Putamen (tissue), 1 donor: ENCODE measurements at regions not wholly inside any gene's neighbourhood (a gene's known extent, or its start where the extent isn't known, plus 50 kb on each side); places are given as distances from the start of the nearest gene placed in this dataset.
"Not testable (repeated sequence)": the region's sequence is repeated elsewhere in the genome, so short reads cannot be mapped to it uniquely, and the experiment has no call there.

Source experiments
- DNase-seq: peaks from one replicate; pipeline ENCODE4 v3.0.0-alpha.2; 2016; ENCODE audit warnings: low spot score

DNA sequence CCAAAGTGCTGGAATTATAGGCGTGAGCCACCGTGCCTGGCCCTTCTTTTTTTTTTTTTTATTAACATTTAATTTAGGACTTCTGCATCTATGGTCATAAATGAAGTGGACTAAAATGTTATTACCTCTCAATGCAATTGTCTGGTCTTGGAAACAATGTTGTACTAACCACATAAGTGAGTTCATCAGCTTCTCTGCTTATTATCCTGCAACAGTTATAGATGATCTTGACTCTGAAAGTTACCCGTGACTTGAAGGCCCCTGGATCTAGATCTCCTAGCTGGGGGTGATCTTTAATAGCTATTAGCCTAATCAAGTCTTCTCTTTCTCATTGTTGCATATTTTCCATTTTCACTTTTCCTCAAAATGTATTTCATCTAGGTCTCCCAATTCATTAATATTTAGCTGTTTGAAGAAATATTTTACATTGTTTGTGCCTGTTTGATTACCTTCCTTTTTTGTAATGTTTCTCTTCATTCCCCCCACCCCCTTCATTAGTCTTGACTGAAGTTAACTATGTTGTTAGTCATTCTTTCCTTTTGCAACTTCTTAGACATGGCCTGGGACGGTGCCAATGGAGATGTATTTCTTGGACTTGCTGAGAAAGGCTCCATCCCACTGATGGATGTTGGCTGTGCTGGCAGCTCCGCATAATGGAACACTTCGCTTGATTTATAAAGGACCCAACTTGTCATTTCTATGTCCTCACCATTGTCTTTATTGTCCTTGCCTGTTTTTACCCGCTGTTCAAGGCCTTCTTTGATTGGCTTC is 141.6 kb upstream of the RIOK3 start:
- DNase-seq: no peak

DNA sequence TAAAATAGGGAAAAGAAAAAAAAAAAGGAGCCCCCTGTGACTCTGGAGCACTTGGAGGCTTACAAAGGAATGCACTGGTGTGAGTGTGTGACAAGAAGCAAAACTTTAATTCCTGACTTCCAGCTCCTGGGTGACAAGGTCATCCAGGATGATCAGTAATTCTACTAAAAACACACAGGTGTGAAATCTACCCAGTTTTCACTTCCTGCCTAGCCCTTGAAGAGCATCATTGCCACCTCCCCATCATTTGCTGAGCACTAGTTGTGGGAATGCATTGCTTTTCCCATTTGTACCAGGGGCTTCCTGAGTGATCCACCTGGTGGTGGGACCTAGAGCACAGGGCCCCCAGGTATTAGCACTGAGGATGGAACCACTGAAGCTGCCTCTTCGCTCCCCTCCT is 139.7 kb upstream of the RIOK3 start:
- DNase-seq: no peak

DNA sequence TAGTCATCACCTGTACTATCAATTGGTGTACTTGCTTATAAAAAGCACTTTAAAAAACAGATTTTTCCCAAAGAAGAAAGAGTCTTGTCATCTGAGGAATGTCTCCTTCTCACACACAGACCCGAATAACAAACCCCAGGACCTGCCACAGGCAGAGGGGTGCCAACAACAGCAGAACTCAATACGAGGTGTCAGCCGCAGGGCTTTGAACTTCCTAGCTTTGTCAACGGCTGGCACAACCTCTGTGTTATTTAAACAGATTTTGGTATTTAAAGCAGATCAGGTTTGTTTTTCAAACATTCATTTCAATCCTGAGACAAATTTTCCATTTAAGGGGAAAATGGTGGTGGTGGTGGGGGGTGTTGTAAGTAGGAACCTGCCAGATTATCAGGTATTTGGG is 138.4 kb upstream of the RIOK3 start:
- no peak for DNase-seq

DNA sequence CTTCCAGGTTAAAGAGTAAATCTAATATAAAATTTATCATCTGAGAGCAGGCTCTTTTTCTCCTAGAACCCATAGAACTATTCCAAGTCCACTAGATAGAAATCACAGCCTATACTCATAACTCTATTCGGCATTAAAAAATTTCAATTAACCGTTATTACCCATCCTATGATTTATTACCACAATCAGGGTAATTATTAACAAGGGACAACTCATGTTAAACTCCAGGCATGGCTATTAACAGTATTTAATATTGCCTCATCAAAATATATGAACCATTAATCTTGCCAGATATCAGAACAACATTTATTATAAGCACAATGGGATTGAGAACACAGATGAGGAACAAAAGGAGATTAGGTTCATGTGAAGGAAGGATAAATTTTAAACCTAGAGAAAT is 136.8 kb upstream of the RIOK3 start:
- no peak for DNase-seq

DNA sequence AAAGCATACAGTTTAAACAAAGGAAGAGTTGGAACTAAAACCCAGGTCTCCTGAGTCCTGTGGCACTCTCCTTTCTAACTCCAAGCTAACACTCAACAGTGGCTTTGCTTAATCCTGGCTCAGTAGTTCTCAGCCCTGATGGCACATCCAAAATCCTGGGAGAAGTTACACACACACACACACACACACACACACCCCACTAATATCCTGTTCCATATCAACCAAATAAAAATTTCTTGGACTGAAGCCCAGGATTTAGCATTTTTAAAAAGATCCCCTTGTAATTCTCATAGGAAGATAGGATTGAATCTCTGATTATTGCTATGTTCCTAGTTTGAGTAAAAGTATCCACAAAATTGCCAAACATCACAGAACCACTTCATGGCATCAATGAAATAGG is 136.1 kb upstream of the RIOK3 start:
- no peak for DNase-seq

DNA sequence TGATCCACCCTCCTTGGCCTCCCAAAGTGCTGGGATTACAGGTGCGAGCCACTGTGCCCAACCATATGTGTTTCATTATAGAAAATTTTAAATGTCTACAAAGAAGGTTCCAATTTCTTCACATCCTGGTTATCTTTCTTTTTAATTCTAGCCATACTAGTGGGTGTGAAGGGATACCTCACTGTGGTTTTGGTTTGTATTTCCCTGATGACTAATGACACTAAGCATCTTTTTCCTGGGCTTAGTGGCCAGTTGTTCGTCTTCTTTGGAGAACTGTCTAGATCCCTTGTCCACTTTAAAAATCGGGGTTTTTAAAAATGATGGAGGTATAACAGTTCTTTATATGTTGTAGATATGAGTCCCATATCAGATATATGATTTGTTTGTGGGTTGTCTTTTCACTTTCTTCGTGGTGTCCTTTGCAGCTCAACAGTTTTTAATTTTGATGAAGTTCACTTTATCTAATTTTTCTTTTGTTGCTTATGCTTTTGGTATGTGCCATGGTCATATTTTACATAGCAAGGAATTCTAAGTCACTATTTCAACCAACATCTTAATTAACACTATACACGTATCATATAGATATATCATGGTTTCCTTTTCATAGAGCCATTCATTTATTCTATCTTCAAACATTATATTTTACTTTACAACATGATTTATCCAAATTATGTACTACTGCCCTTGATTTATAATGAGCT is 135.0 kb upstream of the RIOK3 start:
- no peak for DNase-seq

DNA sequence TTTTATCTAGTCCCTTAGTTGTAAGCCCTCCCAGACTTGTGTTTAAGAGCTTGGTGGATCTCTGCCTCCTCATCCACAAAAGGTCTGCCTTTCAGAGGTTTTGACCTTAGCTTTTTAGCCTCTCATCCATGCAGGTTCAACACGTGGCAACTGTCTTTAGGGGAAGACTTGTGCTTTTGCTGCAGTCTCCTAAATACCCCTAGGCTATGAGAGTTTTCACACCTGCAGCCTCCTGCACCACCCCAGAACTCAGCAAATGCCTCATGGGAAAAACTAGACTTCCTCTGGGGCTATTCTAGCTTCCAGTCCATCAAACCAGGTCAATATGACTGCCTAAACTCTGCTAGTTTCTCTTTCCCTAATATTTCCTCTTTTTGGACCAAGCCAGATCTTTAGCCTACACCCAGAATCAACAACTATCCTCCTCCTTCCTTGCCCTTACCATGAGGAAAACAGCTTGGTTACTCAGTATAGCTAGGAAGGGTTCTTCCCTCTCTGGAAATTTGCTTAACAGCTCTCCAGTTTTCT is 132.3 kb upstream of the RIOK3 start:
- no peak for DNase-seq

DNA sequence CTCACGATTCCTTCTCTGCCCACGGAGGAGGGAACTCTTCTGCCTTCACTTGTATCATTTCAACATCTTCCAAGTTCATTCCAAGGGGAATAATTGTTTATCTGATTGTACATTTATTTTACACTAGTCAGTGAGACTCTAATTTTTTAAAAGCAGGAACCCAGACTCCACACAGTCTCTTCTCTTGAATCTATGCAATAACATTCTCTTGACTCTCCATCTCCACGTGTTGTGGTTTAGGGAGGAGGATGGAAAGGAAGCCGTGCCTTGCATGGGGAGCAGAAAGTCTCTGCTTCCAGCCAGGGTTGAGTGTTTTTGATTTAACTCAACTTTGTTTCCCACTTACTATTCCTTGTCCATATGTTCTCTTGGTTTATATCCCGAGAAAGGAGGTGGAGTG is 131.1 kb upstream of the RIOK3 start:
- DNase-seq: no peak

DNA sequence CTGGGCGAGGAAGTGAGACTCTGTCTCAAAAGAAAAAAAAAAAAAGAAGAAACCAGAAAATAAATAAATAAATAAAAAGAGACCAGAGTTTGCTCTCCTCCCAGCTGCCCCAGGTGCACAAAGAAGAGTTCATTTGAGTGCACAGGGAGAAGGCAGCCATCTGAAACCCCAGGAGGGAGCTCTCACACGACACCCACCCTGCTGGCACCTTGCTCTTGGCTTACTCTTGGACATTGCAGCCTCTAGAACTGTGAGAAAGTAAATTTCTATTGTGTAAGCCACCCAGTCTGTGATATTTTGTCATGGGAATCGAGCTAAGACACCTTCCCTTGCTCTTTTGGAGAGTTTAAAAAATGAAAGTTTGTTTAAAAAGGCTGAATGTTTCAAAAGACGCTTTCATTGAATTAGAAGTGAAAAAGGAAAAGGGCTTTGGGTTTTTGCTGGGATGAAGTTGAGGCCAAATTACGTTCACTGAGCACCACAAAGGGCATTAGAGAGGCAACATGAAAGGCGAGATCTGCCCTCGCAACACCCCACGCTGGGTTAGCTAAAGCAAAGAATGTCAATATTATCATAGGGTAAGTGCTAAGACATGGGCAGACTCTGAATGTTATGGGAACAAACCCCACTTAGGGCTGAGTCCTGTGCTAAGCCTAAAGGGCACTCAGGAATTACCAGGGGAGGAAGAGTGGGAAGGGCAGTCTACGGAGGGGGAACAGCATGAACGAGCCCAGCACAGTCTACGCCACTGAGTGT is 128.9 kb upstream of the RIOK3 start:
- no peak for DNase-seq

DNA sequence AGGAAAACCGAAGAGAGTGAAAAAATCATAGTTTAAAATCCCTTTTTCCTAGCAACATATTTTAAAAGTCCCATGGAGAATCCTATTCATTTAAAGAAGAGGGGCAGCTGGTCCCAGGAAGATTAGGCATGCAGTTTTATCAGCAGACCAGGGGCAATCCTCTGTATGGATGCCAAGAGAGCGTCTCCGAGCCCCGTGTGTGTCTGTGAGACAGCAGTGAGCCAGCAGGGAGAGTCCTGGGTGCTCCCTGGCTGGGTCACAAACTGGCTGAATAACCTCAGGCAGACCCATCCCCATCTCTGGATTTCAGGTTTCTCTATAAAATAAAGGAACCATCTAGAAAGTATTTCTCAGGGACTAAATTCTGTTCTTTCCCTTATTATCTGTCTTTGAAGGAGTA is 128.2 kb upstream of the RIOK3 start:
- DNase-seq: no peak

DNA sequence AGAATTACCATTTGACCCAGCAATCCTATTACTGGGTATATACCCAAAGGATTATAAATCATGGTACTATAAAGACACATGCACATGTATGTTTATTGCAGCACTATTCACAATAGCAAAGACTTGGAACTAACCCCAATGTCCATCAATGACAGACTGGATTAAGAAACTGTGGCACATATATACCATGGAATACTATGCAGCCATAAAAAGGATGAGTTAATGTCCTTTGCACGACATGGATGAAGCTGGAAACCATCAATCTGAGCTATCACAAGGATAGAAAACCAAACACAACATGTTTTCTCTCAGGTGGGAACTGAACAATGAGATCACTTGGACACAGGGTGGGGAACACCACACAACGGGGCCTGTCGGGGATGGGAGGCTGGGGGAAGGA is 123.4 kb upstream of the RIOK3 start:
- not testable (repeated sequence) for DNase-seq

DNA sequence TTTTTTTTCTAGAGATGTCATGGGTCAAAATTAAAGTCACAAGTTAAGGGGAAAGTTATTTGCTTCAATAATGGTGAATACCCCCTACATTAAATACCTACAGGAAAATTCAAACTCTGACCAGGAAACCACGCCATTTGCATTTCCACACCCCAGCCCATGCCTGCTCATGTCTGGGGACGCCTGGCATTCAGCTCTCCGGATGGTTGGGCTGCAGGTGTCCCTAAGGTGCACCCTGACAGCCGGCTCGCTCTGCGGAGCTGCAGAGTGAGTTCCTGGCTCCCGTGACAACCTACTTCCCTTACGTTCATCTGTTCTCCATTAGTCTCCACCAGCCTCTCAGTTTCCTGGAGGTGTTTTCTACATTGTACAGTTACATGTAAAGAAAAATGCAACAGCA is 122.7 kb upstream of the RIOK3 start:
- DNase-seq: no peak

DNA sequence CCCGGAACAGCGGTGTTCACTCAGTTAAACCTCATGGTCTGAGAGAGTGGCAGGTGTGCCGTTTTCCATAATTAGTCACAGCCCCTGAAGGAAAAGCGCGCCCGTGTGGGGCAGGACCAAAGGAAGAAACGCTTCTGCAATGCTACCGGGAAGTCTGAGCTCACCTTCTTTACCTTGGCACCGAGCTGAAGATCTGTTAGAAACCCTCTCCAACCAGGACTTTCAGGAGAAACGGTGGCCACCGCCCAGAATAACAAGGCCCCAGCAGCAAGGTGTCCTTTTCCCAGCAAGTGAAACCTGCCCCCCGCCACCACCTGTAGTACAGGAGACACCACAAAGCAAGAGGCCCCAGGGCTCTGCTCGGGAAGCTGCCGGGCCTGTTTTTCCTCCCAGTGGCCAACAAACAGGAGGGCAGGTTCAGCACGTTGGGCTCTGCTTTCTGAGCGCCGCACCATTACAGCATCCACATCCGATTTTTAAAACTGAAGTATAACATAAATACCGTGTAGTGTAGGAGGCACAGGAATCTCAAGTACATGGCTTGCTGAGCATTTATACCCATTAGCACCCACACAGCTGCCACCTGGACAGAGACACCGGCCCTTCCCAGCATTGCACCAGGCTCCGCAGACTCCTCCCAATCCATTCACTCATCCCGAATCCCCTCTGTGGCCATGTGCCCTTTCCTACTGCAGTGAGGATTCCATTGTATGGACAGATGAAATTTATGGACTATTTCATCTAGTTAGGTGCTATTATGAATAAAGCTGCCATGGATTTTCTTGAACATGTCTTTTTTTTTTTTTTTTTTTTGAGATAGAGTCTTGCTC is 121.8 kb upstream of the RIOK3 start:
- DNase-seq: no peak

DNA sequence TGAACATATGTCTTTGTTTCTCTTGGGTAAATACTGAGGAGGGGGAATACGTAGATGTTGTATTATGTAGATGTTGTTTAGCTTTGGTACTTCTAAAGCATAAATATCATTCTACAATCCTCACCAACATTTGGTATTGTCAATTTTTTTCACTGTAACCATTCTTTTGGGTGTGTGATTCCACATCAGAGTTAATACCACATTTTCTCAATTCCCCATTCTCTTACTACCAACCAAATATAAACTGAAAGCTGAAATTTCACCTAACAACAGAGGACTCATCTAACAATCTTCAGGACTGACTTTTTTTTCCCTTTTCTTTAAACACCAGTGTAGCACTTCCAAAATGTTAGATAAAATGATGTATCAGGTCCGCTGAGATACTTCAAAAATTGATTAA is 120.7 kb upstream of the RIOK3 start:
- no peak for DNase-seq

DNA sequence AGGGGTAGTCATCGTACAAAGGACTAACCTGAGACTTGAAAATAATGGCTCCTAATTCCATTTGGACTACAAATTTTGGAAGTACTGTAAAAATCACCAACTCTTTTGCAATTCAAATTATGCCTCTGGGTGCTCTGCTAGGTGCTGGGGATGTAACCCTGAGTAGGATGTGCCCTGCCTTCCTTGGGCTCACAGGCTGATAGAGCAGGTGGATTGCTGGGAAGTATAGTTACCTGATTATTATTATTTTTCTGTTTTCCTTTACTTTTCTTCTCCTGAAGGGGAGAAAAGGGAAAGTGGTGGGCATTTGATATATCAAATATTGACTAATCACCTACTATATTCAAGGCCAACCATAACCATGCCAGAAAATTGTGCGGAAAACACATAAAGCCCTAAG is 119.3 kb upstream of the RIOK3 start:
- no peak for DNase-seq

DNA sequence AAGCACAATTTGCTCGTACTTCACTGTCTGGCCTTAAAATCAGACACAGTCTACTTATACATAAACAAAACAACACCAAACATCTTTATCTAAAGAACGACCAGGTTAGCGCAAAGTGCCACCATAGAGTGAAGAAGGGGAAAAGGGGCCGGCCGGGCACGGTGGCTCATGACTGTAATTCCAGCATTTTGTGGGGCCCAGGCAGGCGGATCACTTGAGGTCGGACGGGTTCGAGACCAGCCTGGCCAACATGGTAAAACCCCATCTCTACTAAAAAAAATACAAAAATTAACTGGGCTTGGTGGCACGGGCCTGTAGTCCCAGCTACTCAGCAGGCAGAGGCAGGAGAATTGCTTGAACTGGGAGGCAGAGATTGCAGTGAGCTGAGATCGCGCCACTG is 118.5 kb upstream of the RIOK3 start:
- no peak for DNase-seq

DNA sequence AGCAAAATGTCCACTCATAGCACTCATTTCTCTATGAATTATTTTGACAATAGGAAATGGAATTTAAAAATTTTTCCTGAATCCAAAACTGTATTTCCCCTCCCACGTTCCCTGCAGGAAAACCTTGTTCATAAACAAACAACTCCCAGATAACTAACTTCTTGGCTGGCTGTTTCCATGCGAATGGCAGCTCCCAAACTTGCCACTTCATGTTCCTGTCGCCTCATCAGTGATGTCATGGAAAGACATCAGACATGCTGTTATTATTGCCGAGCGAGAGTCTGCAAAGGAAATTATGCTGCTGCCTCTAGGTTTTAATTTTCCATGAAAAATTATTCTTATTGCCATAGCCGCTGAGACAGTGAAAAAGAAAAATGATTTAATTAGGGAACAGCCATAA is 117.0 kb upstream of the RIOK3 start:
- no peak for DNase-seq

DNA sequence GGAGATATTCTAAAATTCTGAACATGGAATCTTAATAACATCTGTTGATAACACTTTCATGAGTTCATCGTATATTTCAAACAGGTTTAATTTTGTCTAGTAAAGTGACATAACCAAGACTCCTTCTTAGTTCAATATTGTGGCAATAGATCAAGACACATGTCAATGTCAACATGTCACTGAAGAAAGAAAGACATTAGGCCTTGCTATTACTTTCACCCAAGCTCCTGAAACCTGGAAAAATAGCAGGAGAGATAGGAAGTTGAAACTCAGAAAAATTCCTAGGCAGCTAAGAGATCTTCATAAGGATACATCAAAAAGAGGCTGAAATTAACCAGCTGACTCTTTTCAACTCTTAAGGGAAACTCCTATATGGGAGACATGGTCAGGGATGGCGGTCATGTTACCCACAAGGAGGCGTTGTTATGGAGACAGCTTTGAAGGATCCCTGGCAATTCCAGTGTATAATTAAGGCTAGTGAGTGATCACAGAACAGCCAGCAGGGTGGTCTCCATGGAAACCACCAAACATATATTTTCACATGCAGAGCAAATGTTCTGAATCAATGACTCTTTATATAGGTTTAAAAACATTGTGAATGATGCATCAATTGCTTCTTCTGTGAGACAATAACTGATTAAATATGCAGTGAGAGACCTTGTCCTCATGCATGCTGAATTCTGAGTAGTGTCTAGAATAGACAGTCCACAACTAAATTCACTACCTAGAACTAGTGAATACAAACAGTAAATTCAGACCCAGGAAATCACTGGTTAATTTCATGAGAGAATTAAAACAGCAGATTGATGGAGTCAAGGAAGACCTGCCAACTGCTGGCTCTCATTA is 115.3 kb upstream of the RIOK3 start:
- no peak for DNase-seq

DNA sequence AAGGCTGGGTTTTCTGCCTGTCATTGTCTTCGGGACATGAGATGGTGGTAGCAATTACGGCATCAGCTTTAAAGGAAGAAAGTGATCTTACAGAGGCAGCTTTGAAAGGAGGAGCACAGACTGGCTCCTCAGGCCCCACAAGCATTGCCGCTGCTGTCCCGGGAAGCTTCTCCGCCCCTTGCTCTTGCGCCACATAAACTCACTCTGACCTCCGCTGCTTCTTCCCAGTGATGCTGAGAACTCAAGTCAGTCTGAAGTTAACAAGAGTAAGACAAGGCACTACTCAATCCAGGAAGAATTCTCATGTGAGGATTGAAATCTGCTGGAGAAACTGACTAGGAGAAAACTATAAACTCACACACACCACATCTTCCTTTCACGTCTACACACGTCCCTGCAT is 112.4 kb upstream of the RIOK3 start:
- DNase-seq: no peak

DNA sequence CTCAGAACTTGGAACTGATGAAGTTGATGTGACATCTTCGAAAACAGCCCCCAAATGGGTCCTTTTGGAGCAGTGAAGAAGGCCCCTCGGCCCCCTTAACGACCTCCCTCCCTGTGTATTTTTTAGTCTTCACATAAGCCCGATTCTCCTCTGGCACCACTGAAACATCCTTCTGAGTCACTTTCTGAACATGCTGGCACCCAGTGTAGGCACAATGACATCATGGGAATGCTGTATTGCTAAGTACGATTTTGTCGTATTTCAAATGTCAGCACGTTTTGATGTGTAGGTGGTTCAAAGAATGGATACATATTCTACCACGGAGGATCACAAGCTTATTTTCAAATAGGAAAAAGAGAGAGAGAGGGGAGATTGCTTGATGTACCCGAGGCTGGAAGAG is 111.7 kb upstream of the RIOK3 start:
- no peak for DNase-seq

DNA sequence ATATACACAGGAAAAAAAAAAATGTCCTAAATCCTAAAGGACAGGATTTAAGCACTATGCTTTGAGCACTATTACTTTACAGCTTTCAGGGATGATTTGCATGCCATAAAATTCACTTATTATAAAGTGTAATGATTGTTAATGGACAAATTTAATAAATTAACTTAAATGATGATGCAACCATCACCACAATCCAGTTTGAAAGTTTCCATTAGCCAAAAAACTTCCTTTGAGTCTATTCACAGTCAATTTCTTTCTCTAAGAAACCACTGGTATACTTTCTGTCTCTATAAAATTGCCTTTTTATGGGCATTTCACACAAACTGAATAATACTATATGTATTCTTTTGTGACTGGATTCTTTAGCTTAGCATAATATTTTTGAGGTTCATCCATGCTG is 111.1 kb upstream of the RIOK3 start:
- DNase-seq: no peak
